ENCODE measurements at regions not wholly inside any gene's neighbourhood (a gene's known extent, or its start where the extent isn't known, plus 50 kb on each side); places are given as distances from the start of the nearest gene placed in this dataset.

DNA sequence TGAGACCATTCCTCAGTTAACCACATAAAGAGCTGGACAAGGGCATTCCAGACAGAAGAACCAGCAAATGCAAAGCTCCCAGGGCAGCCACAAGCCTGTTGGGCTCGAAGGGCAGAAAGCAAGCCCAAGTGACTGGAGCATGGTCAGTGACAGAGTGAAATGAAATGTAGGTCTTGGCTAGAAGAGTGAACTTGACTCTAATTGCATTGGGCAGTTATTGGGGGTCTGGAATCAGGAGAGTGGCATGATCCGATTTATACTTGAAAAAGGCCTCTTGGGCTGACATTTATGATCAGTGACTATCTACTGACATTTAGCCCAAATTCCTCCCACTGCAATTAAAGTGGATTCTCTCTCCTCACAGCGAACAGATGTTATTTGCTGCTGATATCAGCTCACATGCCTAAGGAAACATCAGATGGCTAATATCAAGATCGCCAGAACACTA, 152.5 kb upstream of the KLF7 start:
- H3K36me3 ChIP-seq (replicated peaks in 1 of 2; ENCODE audit: control insufficient read depth in 1 of 2, insufficient read depth in 2 of 2, low read length in 1 of 2): no peaks in the 10 kb centered on the region
- no peak overlapping the region for H3K4me2 ChIP-seq
- peaks cover 6 to 18% of the 10 kb centered on the region in 2 experiments; a peak in 3 of 4 replicates for H3K4me1 ChIP-seq (ENCODE audit: control insufficient read depth in 1 of 2, insufficient read depth in 2 of 2, low read depth in 1 of 2, low read length in 1 of 2)
- H3K4me3 ChIP-seq (ENCODE audit: low read depth in 2 of 2, low read length in 1 of 2): no peak overlapping the region
- H3K9me2 ChIP-seq: no peaks in the 10 kb centered on the region
- peak overlapping the region in 1 of 2 experiments; percentile 66; a peak in 2 of 4 replicates for H3K27ac ChIP-seq (ENCODE audit: low read depth in 2 of 2, low read length in 1 of 2)
- no peaks in the 10 kb centered on the region for H4K20me1 ChIP-seq (ENCODE audit: insufficient read depth)
- no peaks in the 10 kb centered on the region for H3K79me2 ChIP-seq (ENCODE audit: insufficient read depth)
- peak; percentile 59 for DNase-seq
- TF ChIP-seq RAD21 (IDR thresholded peaks at IDR 0.05; ENCODE audit: low read length) (0 out of 2 replicates have a peak, but pooled peaks have one; percentile 12), MXI1 (IDR thresholded peaks at IDR 0.05; ENCODE audit: low read depth, low read length) (no peak), FOXJ3 (CRISPR knock-in tag; IDR thresholded peaks at IDR 0.05) (0 out of 2 replicates have a peak, but pooled peaks have one; percentile 61), GATA2 (CRISPR knock-in tag; IDR thresholded peaks at IDR 0.05) (peak; percentile 87), MEF2A (IDR thresholded peaks at IDR 0.05; ENCODE audit: borderline replicate concordance, low read depth) (no peak), CHD2 (IDR thresholded peaks at IDR 0.05; ENCODE audit: low read length, partially characterized antibody) (peak; percentile 59), EP300 (IDR thresholded peaks at IDR 0.05; ENCODE audit: borderline replicate concordance in 1 of 2, low read depth in 1 of 2, low read length in 1 of 2) (peak in 1 of 2 experiments; percentile 93; a peak in 2 of 4 replicates), ELF1 (IDR thresholded peaks at IDR 0.05) (no peak), RCOR1 (IDR thresholded peaks at IDR 0.05; ENCODE audit: low read length) (peak; percentile 89; the same call in 1 of the 2 replicates)
- TF ChIP-seq, protein P1, sequence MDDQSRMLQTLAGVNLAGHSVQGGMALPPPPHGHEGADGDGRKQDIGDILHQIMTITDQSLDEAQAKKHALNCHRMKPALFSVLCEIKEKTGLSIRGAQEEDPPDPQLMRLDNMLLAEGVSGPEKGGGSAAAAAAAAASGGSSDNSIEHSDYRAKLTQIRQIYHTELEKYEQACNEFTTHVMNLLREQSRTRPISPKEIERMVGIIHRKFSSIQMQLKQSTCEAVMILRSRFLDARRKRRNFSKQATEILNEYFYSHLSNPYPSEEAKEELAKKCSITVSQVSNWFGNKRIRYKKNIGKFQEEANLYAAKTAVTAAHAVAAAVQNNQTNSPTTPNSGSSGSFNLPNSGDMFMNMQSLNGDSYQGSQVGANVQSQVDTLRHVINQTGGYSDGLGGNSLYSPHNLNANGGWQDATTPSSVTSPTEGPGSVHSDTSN (IDR thresholded peaks at IDR 0.05): 0 out of 2 replicates have a peak, but pooled peaks have one; percentile 9
- TF ChIP-seq, protein P2, sequence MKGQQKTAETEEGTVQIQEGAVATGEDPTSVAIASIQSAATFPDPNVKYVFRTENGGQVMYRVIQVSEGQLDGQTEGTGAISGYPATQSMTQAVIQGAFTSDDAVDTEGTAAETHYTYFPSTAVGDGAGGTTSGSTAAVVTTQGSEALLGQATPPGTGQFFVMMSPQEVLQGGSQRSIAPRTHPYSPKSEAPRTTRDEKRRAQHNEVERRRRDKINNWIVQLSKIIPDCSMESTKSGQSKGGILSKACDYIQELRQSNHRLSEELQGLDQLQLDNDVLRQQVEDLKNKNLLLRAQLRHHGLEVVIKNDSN (IDR thresholded peaks at IDR 0.05; ENCODE audit: borderline replicate concordance, low read depth): no peak
- H3K9me3 ChIP-seq: no peaks in the 10 kb centered on the region
- H2AFZ ChIP-seq (ENCODE audit: low read depth): no peak overlapping the region
- CTCF ChIA-PET: no interaction called here
- POLR2A ChIA-PET: interaction anchor here (1.0 kb wide), 1 partner anchor 152 kb away, joined by 6 read pairs; the partner anchor contains the start of gene KLF7
- no peak overlapping the region for H3K9ac ChIP-seq
- H3F3A ChIP-seq (replicated peaks; ENCODE audit: insufficient read depth): peaks cover 6% of the 10 kb centered on the region
- WGBS (ENCODE audit: low lambda C conversion rate): 72% methylated on average over 4 of the region's 4 CpGs
- H3K27me3 ChIP-seq (ENCODE audit: insufficient read depth): no peaks in the 10 kb centered on the region

DNA sequence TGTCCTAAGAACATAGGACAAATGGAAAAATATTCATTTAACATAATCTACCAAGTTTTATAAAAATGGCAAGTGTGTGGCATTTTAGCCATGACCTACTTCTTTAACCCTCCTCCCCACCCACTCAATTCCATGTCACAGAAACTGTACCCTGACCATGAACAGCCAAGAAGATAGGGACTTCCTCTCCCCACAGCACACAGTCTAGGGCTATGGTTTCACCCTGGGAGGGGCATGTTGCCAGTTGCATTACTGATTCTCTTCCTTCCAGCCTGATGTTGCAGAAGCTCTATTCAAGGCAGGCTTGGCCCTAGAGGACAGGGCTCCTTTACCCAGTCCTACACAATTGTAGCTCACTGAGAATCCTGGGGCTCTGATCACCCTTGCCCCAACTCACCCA, 153.6 kb upstream of the KLF7 start:
- no peaks in the 10 kb centered on the region for H3K27me3 ChIP-seq (ENCODE audit: insufficient read depth)
- no peaks in the 10 kb centered on the region for H3K9me2 ChIP-seq
- no peaks in the 10 kb centered on the region for H3K79me2 ChIP-seq (ENCODE audit: insufficient read depth)
- H3K36me3 ChIP-seq (replicated peaks in 1 of 2; ENCODE audit: control insufficient read depth in 1 of 2, insufficient read depth in 2 of 2, low read length in 1 of 2): no peaks in the 10 kb centered on the region
- no peaks in the 10 kb centered on the region for H3K9me3 ChIP-seq
- H3K4me1 ChIP-seq (ENCODE audit: control insufficient read depth in 1 of 2, insufficient read depth in 2 of 2, low read depth in 1 of 2, low read length in 1 of 2): peaks cover 6 to 18% of the 10 kb centered on the region in 2 experiments; a peak in 3 of 4 replicates
- no peak overlapping the region for H3K4me3 ChIP-seq (ENCODE audit: low read depth in 2 of 2, low read length in 1 of 2)
- no peak overlapping the region for H2AFZ ChIP-seq (ENCODE audit: low read depth)
- no peaks in the 10 kb centered on the region for H3F3A ChIP-seq (replicated peaks; ENCODE audit: insufficient read depth)
- no peaks in the 10 kb centered on the region for H4K20me1 ChIP-seq (ENCODE audit: insufficient read depth)
- no peak for DNase-seq
- no peak overlapping the region for H3K9ac ChIP-seq
- no peak overlapping the region for H3K27ac ChIP-seq (ENCODE audit: low read depth in 2 of 2, low read length in 1 of 2)
- CTCF ChIA-PET: interaction anchor here (1.2 kb wide), 1 partner anchor 22 kb away, joined by 4 read pairs; no protein-coding TSS in a partner anchor
- no peak overlapping the region for H3K4me2 ChIP-seq
- POLR2A ChIA-PET: no interaction called here
- TF ChIP-seq GATA2 (CRISPR knock-in tag; IDR thresholded peaks at IDR 0.05): no peak
- no peak for TF ChIP-seq TEAD4 (IDR thresholded peaks at IDR 0.05; ENCODE audit: borderline replicate concordance, insufficient read depth)
- TF ChIP-seq TAF1 (IDR thresholded peaks at IDR 0.05; ENCODE audit: borderline replicate concordance, low read depth, low read length): no peak
- TF ChIP-seq, protein P3, sequence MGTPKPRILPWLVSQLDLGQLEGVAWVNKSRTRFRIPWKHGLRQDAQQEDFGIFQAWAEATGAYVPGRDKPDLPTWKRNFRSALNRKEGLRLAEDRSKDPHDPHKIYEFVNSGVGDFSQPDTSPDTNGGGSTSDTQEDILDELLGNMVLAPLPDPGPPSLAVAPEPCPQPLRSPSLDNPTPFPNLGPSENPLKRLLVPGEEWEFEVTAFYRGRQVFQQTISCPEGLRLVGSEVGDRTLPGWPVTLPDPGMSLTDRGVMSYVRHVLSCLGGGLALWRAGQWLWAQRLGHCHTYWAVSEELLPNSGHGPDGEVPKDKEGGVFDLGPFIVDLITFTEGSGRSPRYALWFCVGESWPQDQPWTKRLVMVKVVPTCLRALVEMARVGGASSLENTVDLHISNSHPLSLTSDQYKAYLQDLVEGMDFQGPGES (IDR thresholded peaks at IDR 0.05; ENCODE audit: low read depth, low read length): no peak
- TF ChIP-seq EP300 (IDR thresholded peaks at IDR 0.05; ENCODE audit: borderline replicate concordance in 1 of 2, low read depth in 1 of 2, low read length in 1 of 2): no peak
- TF ChIP-seq, protein P4, sequence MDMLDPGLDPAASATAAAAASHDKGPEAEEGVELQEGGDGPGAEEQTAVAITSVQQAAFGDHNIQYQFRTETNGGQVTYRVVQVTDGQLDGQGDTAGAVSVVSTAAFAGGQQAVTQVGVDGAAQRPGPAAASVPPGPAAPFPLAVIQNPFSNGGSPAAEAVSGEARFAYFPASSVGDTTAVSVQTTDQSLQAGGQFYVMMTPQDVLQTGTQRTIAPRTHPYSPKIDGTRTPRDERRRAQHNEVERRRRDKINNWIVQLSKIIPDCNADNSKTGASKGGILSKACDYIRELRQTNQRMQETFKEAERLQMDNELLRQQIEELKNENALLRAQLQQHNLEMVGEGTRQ (IDR thresholded peaks at IDR 0.05; ENCODE audit: borderline replicate concordance, low read depth, low read length): no peak
- TF ChIP-seq RCOR1 (IDR thresholded peaks at IDR 0.05; ENCODE audit: low read length): no peak
- no peak for TF ChIP-seq YY1 (IDR thresholded peaks at IDR 0.05; ENCODE audit: low read depth)
- TF ChIP-seq ELF1 (IDR thresholded peaks at IDR 0.05): no peak
- TF ChIP-seq, protein P5, sequence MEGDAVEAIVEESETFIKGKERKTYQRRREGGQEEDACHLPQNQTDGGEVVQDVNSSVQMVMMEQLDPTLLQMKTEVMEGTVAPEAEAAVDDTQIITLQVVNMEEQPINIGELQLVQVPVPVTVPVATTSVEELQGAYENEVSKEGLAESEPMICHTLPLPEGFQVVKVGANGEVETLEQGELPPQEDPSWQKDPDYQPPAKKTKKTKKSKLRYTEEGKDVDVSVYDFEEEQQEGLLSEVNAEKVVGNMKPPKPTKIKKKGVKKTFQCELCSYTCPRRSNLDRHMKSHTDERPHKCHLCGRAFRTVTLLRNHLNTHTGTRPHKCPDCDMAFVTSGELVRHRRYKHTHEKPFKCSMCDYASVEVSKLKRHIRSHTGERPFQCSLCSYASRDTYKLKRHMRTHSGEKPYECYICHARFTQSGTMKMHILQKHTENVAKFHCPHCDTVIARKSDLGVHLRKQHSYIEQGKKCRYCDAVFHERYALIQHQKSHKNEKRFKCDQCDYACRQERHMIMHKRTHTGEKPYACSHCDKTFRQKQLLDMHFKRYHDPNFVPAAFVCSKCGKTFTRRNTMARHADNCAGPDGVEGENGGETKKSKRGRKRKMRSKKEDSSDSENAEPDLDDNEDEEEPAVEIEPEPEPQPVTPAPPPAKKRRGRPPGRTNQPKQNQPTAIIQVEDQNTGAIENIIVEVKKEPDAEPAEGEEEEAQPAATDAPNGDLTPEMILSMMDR (IDR thresholded peaks at IDR 0.05): no peak
- no peak for TF ChIP-seq FOXJ3 (CRISPR knock-in tag; IDR thresholded peaks at IDR 0.05)
- TF ChIP-seq, protein P1 (IDR thresholded peaks at IDR 0.05): no peak
- TF ChIP-seq RAD21 (IDR thresholded peaks at IDR 0.05; ENCODE audit: low read length): no peak
- TF ChIP-seq, protein P6, sequence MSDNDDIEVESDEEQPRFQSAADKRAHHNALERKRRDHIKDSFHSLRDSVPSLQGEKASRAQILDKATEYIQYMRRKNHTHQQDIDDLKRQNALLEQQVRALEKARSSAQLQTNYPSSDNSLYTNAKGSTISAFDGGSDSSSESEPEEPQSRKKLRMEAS (IDR thresholded peaks at IDR 0.05; ENCODE audit: low read depth): no peak
- no peak for TF ChIP-seq POLR2AphosphoS5 (IDR thresholded peaks at IDR 0.05; ENCODE audit: low read depth, low read length)
